COLO829 (cell line): ENCODE measurements at regions not wholly inside any gene's neighbourhood (a gene's known extent, or its start where the extent isn't known, plus 50 kb on each side); places are given as distances from the start of the nearest gene placed in this dataset.
A peak's percentile ranks its signal among the peaks of the same experiment; 100 is the strongest.
"Not testable (repeated sequence)": the region's sequence is repeated elsewhere in the genome, so short reads cannot be mapped to it uniquely, and the experiment has no call there.

Experiments used
- DNase-seq: peaks from one replicate; pipeline ENCODE4 v3.0.0; 2012; ENCODE audit warnings: low spot score

GRCh38 chr14:58730792-58731464 is 93.2 kb downstream of the DACT1 start:
- no peak for DNase-seq

DNA sequence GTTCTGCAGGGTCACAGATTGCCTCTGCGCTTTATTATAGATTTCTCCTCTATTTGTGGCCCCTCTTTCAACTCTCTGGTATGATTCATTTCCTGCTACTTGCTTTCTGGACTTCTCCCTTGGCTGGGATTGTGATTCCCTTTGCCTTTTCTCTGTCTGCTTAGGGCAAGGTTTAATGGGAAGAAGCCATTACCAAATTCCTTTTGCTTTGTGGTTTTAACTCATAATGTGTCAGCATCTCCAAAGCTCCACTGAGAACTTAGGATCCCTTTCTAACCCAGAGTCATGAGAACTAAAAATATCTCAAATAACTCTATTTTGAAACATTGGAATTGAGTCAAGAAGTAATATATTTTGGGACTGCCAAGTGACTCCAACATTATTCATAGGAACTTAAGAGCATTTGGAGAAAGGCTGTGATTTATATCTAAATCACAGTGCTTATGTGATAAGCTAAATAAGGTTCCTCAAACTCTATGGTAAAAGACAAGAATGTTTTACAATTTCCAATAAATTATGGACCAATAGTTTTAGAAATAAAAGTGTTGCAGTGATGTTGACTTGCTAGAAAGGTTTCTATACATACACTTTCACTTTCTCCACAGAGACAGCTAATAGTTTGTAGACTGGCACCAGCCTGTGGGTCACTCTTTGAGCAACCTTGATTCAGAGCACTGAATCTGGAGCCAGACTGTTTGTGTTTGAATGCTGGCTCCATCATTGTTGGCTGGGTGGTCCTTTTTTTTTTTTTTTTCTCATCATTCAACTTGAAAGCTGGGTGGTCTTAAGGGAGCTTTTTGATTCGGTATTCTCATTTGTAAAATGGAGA is 93.9 kb downstream of the DACT1 start:
- peak; percentile 90 for DNase-seq

- DNase-seq: no peak
Measured at GRCh38 chr14:58732387-58732786, 94.6 kb downstream of the DACT1 start.

DNA sequence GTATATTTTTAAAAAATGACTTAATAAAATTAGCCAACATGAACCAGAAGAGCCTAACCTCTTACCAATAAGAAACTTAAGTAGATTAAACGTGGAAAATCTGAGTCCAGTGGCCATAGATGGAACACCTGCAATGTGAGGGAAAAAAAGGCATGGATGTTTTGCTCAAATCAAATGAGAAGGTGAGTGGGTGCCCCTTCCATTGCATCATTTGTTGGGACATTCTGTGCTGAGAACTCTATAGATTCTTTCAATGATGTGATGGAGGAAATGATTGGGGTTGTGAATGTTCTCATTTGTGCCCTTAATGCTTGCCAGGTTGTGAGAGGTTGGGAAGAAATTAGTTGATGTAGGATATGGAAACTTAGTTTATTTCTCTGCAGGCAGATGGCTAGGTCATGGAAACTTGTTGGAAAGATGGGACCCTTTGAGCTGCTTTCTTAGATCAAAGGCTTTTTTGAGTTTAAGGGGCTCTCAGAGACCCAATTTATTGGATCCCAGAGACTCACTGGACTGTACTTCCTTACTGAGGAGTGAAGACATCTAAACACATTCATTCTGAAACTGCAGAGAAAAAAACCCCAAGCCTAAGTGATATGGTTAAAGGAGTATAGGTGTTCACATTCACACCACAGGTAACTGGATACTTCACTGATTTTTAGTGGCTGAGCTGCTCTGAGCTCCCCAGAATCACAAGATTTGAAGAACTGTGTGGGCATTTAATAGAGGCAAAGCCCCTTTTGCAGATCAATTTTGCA is 95.9 kb downstream of the DACT1 start:
- no peak for DNase-seq

DNA sequence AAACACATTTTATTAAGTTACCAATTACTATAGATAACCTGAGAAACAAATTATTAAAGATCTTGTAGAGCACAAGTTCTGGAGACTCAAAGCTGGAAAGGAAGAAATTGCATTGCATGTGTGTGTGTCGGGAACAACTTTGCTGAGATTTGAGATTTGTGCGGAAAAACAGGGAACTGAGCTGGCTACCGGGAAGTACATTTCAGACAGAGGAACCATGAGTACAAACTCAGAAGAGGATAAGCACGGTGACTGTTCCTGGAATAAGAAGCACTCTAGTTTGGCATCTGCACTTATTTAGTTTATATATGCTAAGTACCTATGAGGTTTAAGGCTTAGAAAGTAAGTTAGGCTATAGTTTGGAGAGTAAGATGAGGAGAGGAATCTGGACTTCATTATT is 97.8 kb downstream of the DACT1 start:
- no peak for DNase-seq

DNA sequence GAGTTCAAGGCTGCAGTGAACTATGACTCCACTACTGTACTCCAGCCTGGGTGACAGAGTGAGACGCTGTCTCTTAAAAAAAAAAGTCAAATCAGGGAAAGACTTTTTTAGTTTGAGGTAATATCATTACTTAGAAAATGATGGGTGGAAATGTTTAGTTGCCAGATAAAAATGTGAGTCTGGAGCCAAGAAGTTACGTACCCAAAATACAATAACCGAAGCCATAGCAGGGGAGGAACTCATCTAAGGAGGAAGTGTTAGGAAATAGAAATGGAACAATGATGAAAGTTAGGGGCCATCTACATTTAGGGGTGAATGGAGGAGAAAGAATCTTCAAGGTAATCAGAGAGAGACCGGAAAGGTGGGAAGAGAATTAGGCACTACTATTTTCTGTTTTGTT is 98.8 kb downstream of the DACT1 start:
- DNase-seq: no peak

DNA sequence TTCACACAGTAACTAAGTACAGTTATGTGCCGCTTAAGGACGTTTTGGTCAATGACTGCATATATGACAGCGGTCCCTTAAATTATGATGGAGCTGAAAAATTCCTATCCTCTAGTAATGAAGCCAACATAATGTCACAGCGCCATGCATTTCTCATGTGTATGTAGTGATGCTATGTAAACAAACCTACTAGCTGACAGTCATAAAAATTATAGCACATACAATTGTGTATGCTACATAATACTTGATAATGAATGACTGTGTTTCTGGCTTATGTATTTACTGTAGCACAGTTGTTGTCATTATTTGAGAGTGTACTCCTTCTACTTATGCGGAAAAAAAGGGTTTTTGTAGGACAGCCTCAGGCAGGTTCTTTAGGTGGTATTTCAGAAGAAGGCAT is 99.7 kb downstream of the DACT1 start:
- DNase-seq: no peak

DNA sequence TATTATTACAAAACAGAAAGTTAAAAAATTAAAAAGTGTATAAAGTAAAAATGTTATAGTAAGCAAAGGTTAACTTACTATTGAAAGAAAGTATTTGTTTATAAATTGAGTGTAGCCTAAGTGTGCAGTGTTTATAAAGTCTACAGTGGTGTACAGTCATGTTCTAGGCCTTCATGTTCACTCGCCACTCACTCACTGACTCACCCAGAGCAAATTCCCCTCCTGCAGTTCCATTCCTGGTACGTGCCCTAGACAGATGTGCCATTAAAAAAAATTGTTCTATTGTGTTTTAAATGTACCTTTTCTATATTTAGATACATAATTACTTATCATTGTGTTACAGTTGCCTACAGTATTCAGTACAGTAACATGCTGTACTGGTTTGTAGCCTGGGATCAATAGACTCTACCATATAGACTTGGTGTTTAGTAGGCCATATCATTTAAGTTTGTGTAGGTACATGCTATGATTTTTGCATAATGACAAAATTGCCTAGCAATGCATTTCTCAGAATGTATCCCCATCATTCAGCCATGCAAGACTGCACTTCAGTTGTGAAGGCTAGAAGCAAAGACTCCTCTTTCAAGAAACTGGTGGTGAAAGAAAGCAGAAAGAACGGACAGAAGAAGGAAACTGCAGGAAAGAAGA is 100.6 kb downstream of the DACT1 start:
- no peak for DNase-seq

- DNase-seq: no peak
Measured at GRCh38 chr14:58738876-58739275, 101.1 kb downstream of the DACT1 start.

GRCh38 chr14:58739674-58740073 is 101.9 kb downstream of the DACT1 start:
- DNase-seq: no peak

- DNase-seq: no peak
Measured at GRCh38 chr14:58740379-58740935, 102.7 kb downstream of the DACT1 start.

DNA sequence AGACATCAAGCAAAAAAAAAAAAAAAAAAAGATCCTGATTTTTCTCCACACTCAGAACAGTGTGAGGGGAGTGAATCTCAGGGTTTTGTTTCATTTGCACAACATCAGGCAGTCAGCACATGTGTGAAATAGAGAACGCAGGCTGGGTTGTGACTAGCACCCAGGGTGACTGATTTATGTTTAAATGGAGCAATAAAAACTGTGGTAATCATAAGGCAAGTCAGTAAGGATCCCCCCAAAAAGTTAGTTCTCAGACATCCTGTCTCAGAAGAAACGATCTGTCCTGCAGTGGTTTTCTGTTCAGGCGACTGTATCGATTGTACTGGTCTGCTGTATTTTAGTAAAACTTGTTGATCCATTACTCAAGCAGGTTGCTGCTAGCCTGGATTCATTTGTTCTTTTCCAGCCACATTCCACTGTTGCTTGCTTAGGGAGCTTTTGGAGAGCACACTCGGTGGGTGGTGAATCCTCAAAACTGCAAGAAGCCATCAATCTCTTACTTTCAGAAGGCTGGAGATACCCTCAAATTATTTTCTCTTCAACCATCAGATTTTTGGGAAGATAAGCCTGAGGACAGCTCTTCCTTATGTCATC is 107.1 kb downstream of the DACT1 start:
- DNase-seq: no peak

- DNase-seq: no peak
Measured at GRCh38 chr14:58746261-58746660, 108.5 kb downstream of the DACT1 start.

- DNase-seq: no peak
Measured at GRCh38 chr14:58746701-58747100, 108.9 kb downstream of the DACT1 start.

DNA sequence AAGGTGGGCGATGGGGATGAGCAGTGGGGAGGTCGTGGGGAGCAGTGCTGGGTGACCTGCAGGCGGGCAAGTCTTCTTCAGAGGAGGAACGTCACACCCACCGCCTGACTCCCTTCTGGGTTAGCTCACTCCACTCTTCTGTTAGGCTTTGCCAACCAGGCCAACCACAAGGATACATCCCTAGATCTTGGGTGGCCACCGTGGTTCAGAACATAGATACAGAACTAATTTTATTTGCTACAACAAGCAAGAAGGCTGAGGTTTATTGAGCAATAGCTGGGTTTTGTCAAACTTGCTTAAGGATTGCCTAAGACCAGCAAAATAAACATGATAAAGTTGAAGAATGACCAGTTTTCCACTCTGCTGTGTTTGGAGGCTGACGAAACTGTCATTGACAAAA is 109.4 kb downstream of the DACT1 start:
- no peak for DNase-seq

DNA sequence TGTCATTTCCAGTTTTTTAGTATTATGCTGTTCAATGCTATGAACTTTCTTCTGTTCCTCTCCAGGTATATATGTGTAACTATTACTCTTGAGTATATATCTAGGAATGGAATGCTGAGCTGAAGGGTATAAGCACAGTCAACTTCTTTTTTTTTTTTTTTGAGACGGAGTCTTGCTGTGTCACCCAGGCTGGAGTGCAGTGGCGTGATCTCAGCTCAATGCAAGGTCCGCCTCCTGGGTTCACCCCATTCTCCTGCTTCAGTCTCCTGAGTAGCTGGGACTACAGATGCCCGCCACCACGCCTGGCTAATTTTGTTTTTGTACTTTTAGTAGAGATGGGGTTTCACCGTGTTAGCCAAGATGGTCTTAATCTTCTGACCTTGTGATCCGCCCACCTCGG is 110.5 kb downstream of the DACT1 start:
- not testable (repeated sequence) for DNase-seq

GRCh38 chr14:58749066-58749669 is 111.4 kb downstream of the DACT1 start:
- DNase-seq: no peak

DNA sequence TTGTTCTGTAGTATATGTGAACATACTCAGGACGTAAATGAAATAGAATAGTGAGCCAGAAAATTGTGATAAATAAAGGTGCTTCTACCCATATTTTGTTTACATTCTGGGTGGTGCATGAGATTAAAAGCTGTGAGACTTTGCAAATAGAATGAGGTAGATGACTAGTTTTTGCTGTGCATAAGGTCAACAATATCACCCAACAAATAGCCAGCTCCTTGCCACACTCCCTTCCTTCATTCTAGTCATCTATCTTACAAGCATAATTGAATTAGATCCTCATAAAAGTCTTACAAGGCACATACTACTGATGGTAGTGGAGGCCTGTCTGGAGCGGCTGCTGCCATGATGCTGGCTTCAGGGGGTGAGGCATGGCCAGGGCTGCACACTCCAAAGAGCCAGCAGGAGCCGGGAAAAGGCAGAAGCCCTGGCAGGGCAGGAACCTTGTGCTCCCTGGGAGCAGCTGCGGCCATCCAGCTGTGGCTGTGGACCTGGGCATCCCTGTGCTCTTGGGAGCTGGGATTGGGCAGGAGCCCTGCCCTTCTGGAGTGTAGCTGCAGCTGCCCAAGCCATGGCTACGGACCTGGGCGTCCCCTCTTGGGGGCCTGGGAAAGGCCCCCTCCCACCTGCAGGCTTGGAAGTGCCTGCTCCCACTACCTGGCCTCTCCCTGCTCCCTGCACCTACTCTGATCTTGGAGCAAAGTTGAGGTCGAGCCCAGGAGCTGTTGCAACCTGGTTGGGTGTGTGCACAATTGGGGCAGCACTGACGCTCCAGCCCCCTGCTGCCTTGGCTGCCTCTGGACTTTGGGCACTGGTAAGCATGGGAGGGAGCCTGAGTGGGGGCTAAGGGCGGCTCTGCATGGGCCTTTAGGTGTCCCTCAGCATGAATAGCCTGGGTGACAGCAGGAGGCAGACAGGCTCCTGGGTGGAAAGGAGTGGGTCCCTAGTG is 112.8 kb downstream of the DACT1 start:
- no peak for DNase-seq

GRCh38 chr14:58751788-58752187 is 114.0 kb downstream of the DACT1 start:
- DNase-seq: no peak

DNA sequence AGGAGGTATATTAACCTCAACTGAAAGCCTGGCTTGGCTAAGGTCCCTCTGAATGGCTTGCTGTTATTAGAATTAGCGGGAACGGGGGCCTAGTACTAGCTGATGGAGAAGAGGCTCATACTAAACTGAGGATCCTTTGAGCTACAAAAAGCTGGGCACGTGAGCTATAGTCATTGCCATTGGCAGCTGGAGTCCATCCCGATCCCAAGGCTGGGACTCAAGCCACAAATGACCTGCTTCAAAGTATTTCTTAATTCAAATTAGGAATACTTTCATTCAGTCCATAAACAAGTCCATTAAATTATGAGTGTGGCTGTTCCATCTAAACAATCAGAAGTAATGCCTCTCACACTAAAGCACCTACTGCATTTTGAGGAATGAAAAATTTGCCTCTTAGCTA is 114.5 kb downstream of the DACT1 start:
- DNase-seq: no peak
